Peyer's patch (tissue), 4 donors: ENCODE measurements at regions not wholly inside any gene's neighbourhood (a gene's known extent, or its start where the extent isn't known, plus 50 kb on each side); places are given as distances from the start of the nearest gene placed in this dataset.

Experiments
- DNase-seq, 3 donors: peaks; one replicate each; pipeline ENCODE4 v3.0.0-alpha.2; 2017 to 2019
- H3K27ac ChIP-seq, 4 donors: fragments of 200-600 bp; sonication (generic); one replicate each; pipeline ENCODE4 v1.5.1; 2016 to 2019
- H3K27me3 ChIP-seq, 2 donors: fragments of 200-600 bp; sonication (generic); one replicate each; pipeline ENCODE4 v1.5.1; 2019
- H3K36me3 ChIP-seq, 3 donors: fragments of 200-600 bp; sonication (generic); one replicate each; pipeline ENCODE4 v1.5.1; 2016 to 2019
- H3K4me1 ChIP-seq, 4 donors: fragments of 200-600 bp; sonication (generic); one replicate each; pipeline ENCODE4 v1.5.1; 2016 to 2019
- H3K4me3 ChIP-seq, 4 donors: fragments of 200-600 bp; sonication (generic); 1 replicate in 3 of 4; 2 replicates in 1 of 4; pipeline ENCODE4 v1.5.1; 2016 to 2019; ENCODE audit warnings: mild to moderate bottlenecking in 1 of 4
- H3K9me3 ChIP-seq, 4 donors: fragments of 200-600 bp; sonication (generic); one replicate each; pipeline ENCODE4 v1.5.1; 2016 to 2019; ENCODE audit warnings: mild to moderate bottlenecking in 1 of 4
- CTCF ChIP-seq, 6 experiments: fragments of 450-650 bp in 4 of 6; fragments of 200-600 bp in 2 of 6; sonication (generic) in 1 of 6; IDR thresholded peaks; one replicate each; pipeline ENCODE4 v1.5.1; 2017 to 2019; ENCODE audit warnings: antibody characterized with exemption in 6 of 6, mild to moderate bottlenecking in 3 of 6, moderate library complexity in 1 of 6
- POLR2A ChIP-seq, 2 donors: fragments of 450-650 bp; IDR thresholded peaks; one replicate each; pipeline ENCODE4 v1.5.1; 2017; ENCODE audit warnings: antibody characterized with exemption in 2 of 2, mild to moderate bottlenecking in 2 of 2, moderate library complexity in 2 of 2

DNA sequence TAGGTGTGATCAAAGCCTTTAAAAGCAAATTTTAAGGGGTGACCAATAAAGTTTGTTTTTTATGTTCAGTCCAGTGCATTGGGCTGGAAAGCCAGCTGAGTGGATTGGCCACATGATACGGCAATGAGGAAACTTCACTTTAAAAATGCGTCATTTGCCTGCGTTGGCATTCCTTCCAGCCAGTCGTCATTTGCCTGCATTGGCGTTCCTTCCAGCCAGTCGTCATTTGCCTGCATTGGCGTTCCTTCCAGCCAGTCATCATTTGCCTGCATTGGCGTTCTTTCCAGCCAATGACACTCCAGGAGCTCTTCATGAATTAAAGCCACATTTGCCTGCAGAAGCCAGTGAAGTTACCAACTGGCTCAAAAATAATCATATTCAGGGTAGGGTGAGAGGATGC lies 378.6 kb downstream of the SMOC2 start:
- no peak for TF ChIP-seq CTCF (IDR thresholded peaks at IDR 0.05)
- TF ChIP-seq POLR2A (IDR thresholded peaks at IDR 0.05) = no peak
- peaks cover 0 to 7% (median 0%) of the 10 kb centered on the region in 4 donors for H3K9me3 ChIP-seq
- DNase-seq = no peak
- no peaks in the 10 kb centered on the region for H3K36me3 ChIP-seq
- no peaks in the 10 kb centered on the region for H3K27me3 ChIP-seq
- no peak overlapping the region for H3K27ac ChIP-seq
- no peaks in the 10 kb centered on the region for H3K4me1 ChIP-seq
- no peak overlapping the region for H3K4me3 ChIP-seq

GRCh38 chr6:168817558-168818159 lies 376.7 kb downstream of the SMOC2 start:
- DNase-seq = no peak
- Histone ChIP-seq H3K27ac (no peak overlapping the region), H3K27me3 (no peaks in the 10 kb centered on the region), H3K9me3 (peaks cover 0 to 7% (median 0%) of the 10 kb centered on the region in 4 donors), H3K4me1 (no peaks in the 10 kb centered on the region), H3K36me3 (no peaks in the 10 kb centered on the region), H3K4me3 (no peak overlapping the region)
- no peak for TF ChIP-seq CTCF (IDR thresholded peaks at IDR 0.05)
- no peak for TF ChIP-seq POLR2A (IDR thresholded peaks at IDR 0.05)

- no peaks in the 10 kb centered on the region for H3K4me1 ChIP-seq
- DNase-seq = no peak
- TF ChIP-seq POLR2A (IDR thresholded peaks at IDR 0.05) (no peak), CTCF (IDR thresholded peaks at IDR 0.05) (peak in 4 of 6 experiments; percentile 14 to 30 (median 18))
- H3K27me3 ChIP-seq = no peaks in the 10 kb centered on the region
- no peak overlapping the region for H3K4me3 ChIP-seq
- no peak overlapping the region for H3K27ac ChIP-seq
- H3K36me3 ChIP-seq = no peaks in the 10 kb centered on the region
- H3K9me3 ChIP-seq = peaks cover 0 to 7% (median 0%) of the 10 kb centered on the region in 4 donors
Observed at GRCh38 chr6:168815229-168815628, 374.2 kb downstream of the SMOC2 start.

DNA sequence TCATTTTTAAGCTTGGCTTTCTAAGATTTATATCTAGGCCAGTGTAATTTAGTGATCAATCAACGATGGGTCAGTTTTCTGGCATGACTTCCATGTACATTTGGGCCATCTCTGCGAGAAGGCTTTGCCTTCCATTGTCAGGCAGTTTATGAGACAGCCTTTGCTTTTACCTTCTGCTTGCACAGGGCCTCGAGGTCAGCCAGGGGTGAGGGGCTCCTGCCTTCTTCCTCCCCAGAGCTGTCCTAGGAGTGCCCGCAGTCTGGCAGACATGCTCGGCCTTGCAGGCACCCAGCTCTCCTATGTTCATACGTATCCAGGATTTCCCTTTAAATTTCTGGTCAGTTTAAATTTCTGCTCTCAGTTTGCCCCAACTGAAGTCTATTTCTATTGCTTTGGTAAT lies 367.2 kb downstream of the SMOC2 start:
- H3K27me3 ChIP-seq = no peaks in the 10 kb centered on the region
- no peak for TF ChIP-seq POLR2A (IDR thresholded peaks at IDR 0.05)
- no peak for TF ChIP-seq CTCF (IDR thresholded peaks at IDR 0.05)
- no peaks in the 10 kb centered on the region for H3K36me3 ChIP-seq
- no peak overlapping the region for H3K4me3 ChIP-seq
- no peak overlapping the region for H3K27ac ChIP-seq
- H3K4me1 ChIP-seq = no peaks in the 10 kb centered on the region
- DNase-seq = no peak
- H3K9me3 ChIP-seq = no peaks in the 10 kb centered on the region

DNA sequence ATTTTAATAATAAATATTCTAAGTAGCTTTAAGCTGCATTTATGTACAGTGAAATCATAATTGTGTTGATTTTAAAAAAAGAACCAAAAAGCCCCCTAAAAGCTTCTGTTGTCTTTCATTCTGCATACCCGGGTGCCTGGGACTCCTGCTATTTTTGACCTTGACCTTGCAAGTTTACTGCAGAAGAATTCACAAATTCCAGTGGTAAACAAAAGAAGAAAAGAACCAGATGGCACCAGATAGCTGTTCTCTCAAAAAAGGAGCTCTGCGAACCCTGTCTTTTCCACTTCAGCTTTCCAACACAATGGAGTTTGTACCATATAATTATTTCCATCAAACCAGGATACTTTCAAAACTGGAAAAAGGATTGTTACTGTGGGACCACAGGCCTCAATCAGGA lies 363.3 kb downstream of the SMOC2 start:
- TF ChIP-seq POLR2A (IDR thresholded peaks at IDR 0.05) (no peak), CTCF (IDR thresholded peaks at IDR 0.05) (no peak)
- Histone ChIP-seq H3K27ac (no peak overlapping the region), H3K9me3 (no peaks in the 10 kb centered on the region)

GRCh38 chr6:168803874-168804273 lies 362.9 kb downstream of the SMOC2 start:
- no peaks in the 10 kb centered on the region for H3K27me3 ChIP-seq
- no peak overlapping the region for H3K27ac ChIP-seq
- H3K4me3 ChIP-seq = no peak overlapping the region
- TF ChIP-seq CTCF (IDR thresholded peaks at IDR 0.05) (no peak), POLR2A (IDR thresholded peaks at IDR 0.05) (no peak)
- DNase-seq = no peak
- no peaks in the 10 kb centered on the region for H3K4me1 ChIP-seq
- no peaks in the 10 kb centered on the region for H3K36me3 ChIP-seq
- no peaks in the 10 kb centered on the region for H3K9me3 ChIP-seq

More for the DNA sequence above, 363.3 kb downstream of the SMOC2 start:
- no peaks in the 10 kb centered on the region for H3K36me3 ChIP-seq
- no peak for DNase-seq
- no peak overlapping the region for H3K4me3 ChIP-seq
- no peaks in the 10 kb centered on the region for H3K4me1 ChIP-seq
- no peaks in the 10 kb centered on the region for H3K27me3 ChIP-seq
